Osteoblast (primary cell): ENCODE measurements at regions not wholly inside any gene's neighbourhood (a gene's known extent, or its start where the extent isn't known, plus 50 kb on each side); places are given as distances from the start of the nearest gene placed in this dataset.

ENCODE experiments used
- DNase-seq: peaks from one replicate; pipeline ENCODE4 v3.0.0; 2011; ENCODE audit warnings: low spot score, mixed read lengths; ENCODE audit not compliant: insufficient read length; ENCODE audit errors: missing footprints
- H2AFZ ChIP-seq: 2 replicates; pipeline ENCODE4 v1.6.0; 2011; ENCODE audit warnings: mild to moderate bottlenecking, low read length
- H3K27ac ChIP-seq: 2 replicates; pipeline ENCODE4 v1.5.1; 2011; ENCODE audit warnings: mild to moderate bottlenecking, low read depth, low read length, moderate library complexity
- H3K27me3 ChIP-seq: 2 replicates; pipeline ENCODE4 v1.6.0; 2012; ENCODE audit warnings: mild to moderate bottlenecking, control low read depth, inconsistent platforms, low read length, moderate library complexity; ENCODE audit not compliant: insufficient read depth
- H3K36me3 ChIP-seq: 2 replicates; pipeline ENCODE4 v1.5.1; 2011; ENCODE audit warnings: mild to moderate bottlenecking, low read length, control low read depth, moderate library complexity; ENCODE audit not compliant: insufficient read depth
- H3K4me1 ChIP-seq: 2 replicates; pipeline ENCODE4 v1.5.1; 2011; ENCODE audit warnings: mild to moderate bottlenecking, low read length, control low read depth, moderate library complexity; ENCODE audit not compliant: insufficient read depth
- H3K4me2 ChIP-seq: 2 replicates; pipeline ENCODE4 v1.6.0; 2011; ENCODE audit warnings: mild to moderate bottlenecking, low read length; ENCODE audit not compliant: insufficient read depth
- H3K4me3 ChIP-seq: fragments of 200-600 bp; sonication (generic); 3 replicates; pipeline ENCODE4 v1.5.1; 2012; ENCODE audit warnings: mild to moderate bottlenecking, low read length, inconsistent platforms; ENCODE audit not compliant: insufficient read depth
- H3K79me2 ChIP-seq: 2 replicates; pipeline ENCODE4 v1.6.0; 2012; ENCODE audit warnings: mild to moderate bottlenecking, low read length, control low read depth, inconsistent platforms; ENCODE audit not compliant: insufficient read depth
- H3K9me3 ChIP-seq: 2 replicates; pipeline ENCODE4 v1.5.1; 2011; ENCODE audit warnings: low read depth, low read length, control low read depth
- H4K20me1 ChIP-seq: 2 replicates; pipeline ENCODE4 v1.6.0; 2012; ENCODE audit warnings: mild to moderate bottlenecking, low read length, control low read depth; ENCODE audit not compliant: insufficient read depth
- CTCF ChIP-seq: IDR thresholded peaks from 2 replicates; pipeline ENCODE4 v1.5.1; 2011; ENCODE audit warnings: mild to moderate bottlenecking, low read depth, low read length, moderate library complexity; ENCODE audit errors: extremely low read depth

GRCh38 chr3:514192-514591 lies 317.6 kb downstream of the CHL1 start:
- no peaks in the 10 kb centered on the region for H3K9me3 ChIP-seq
- H3K4me2 ChIP-seq, result no peak overlapping the region
- no peak overlapping the region for H3K27ac ChIP-seq
- no peaks in the 10 kb centered on the region for H4K20me1 ChIP-seq
- H3K4me1 ChIP-seq, result no peaks in the 10 kb centered on the region
- no peaks in the 10 kb centered on the region for H3K27me3 ChIP-seq
- no peak overlapping the region for H3K4me3 ChIP-seq
- DNase-seq, result no peak
- TF ChIP-seq CTCF, result no peak
- no peaks in the 10 kb centered on the region for H3K36me3 ChIP-seq
- H2AFZ ChIP-seq, result no peak overlapping the region
- H3K79me2 ChIP-seq, result no peaks in the 10 kb centered on the region

DNA sequence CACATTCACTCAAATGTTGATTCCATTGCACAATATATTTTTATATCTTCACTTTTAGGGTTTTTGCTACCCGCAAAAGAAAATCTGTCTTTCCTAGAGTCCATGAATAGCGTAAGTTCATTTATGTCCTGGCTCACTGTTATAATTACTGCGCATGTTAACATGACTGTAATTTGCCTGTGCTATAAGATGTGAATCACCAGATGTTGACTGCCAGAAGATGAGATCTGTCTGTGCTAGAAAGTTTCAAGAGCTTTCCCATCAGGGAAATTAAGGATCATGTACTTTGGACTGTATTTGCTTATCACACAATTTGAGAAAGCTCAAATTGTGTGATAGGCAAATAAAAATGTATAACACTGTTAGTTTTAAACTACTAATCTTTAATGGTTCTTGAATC lies 322.5 kb downstream of the CHL1 start:
- H3K4me2 ChIP-seq, result no peak overlapping the region
- DNase-seq, result no peak
- no peak for TF ChIP-seq CTCF

GRCh38 chr3:522888-523287 lies 326.3 kb downstream of the CHL1 start:
- no peaks in the 10 kb centered on the region for H3K36me3 ChIP-seq
- no peak for DNase-seq
- no peaks in the 10 kb centered on the region for H3K4me1 ChIP-seq
- H3K79me2 ChIP-seq, result no peaks in the 10 kb centered on the region
- H4K20me1 ChIP-seq, result no peaks in the 10 kb centered on the region
- no peak overlapping the region for H3K4me3 ChIP-seq
- H3K27me3 ChIP-seq, result no peaks in the 10 kb centered on the region
- TF ChIP-seq CTCF, result no peak
- peaks cover 3% of the 10 kb centered on the region for H3K9me3 ChIP-seq
- H3K4me2 ChIP-seq, result no peak overlapping the region
- no peak overlapping the region for H3K27ac ChIP-seq
- no peak overlapping the region for H2AFZ ChIP-seq

More for the DNA sequence above, 322.5 kb downstream of the CHL1 start:
- no peaks in the 10 kb centered on the region for H3K9me3 ChIP-seq
- H3K36me3 ChIP-seq, result no peaks in the 10 kb centered on the region
- H3K4me1 ChIP-seq, result no peaks in the 10 kb centered on the region
- H3K79me2 ChIP-seq, result no peaks in the 10 kb centered on the region
- H3K27me3 ChIP-seq, result no peaks in the 10 kb centered on the region
- no peaks in the 10 kb centered on the region for H4K20me1 ChIP-seq
- no peak overlapping the region for H2AFZ ChIP-seq
- no peak overlapping the region for H3K27ac ChIP-seq
- H3K4me3 ChIP-seq, result no peak overlapping the region

- Histone ChIP-seq H3K9me3 (peaks cover 3% of the 10 kb centered on the region), H2AFZ (no peak overlapping the region), H3K27me3 (no peaks in the 10 kb centered on the region), H3K4me1 (no peaks in the 10 kb centered on the region), H4K20me1 (no peaks in the 10 kb centered on the region), H3K36me3 (no peaks in the 10 kb centered on the region), H3K4me2 (no peak overlapping the region), H3K27ac (no peak overlapping the region), H3K4me3 (no peak overlapping the region), H3K79me2 (no peaks in the 10 kb centered on the region)
- DNase-seq, result no peak
- TF ChIP-seq CTCF, result no peak
Measured at GRCh38 chr3:525415-525814, 328.9 kb downstream of the CHL1 start.
